Stimulated activated effector memory CD8-positive, alpha-beta T cell treated with anti-CD3 and anti-CD28 coated beads, Interleukin-12 subunit alpha, Interleukin-12 subunit beta, amount 100 ng/mL, for 72 hours (primary cell): ENCODE measurements at regions not wholly inside any gene's neighbourhood (a gene's known extent, or its start where the extent isn't known, plus 50 kb on each side); places are given as distances from the start of the nearest gene placed in this dataset.

ENCODE experiments used
- ATAC-seq: fragments of 150-1000 bp; cut with Tn5 transposase; 2 replicates; pipeline ENCODE4 v1.10.0; 2021
- DNase-seq, 2 donors: peaks; one replicate each; pipeline ENCODE4 v3.0.0; 2021 to 2022; ENCODE audit warnings: low spot score in 2 of 2
- H3K27ac Mint-ChIP-seq: one replicate; pipeline ENCODE4 v1.8.0; 2022; ENCODE audit warnings: mild to moderate bottlenecking, mixed read lengths
- H3K36me3 Mint-ChIP-seq: one replicate; pipeline ENCODE4 v1.8.0; 2022; ENCODE audit warnings: mild to moderate bottlenecking, mixed read lengths
- H3K4me1 Mint-ChIP-seq: one replicate; pipeline ENCODE4 v1.8.0; 2022; ENCODE audit warnings: mixed read lengths
- H3K4me3 Mint-ChIP-seq: one replicate; pipeline ENCODE4 v1.8.0; 2022; ENCODE audit warnings: mild to moderate bottlenecking, mixed read lengths
- H3K9me3 Mint-ChIP-seq: one replicate; pipeline ENCODE4 v1.8.0; 2022; ENCODE audit warnings: mixed read lengths

GRCh38 chr2:234324116-234324515 lies 172.8 kb downstream of the ARL4C start:
- DNase-seq: no peak
- peak overlapping the region; percentile 7 for H3K4me3 Mint-ChIP-seq
- no peaks in the 10 kb centered on the region for H3K9me3 Mint-ChIP-seq
- peak overlapping the region; percentile 81 for H3K27ac Mint-ChIP-seq
- ATAC-seq: no peak
- peaks cover 33% of the 10 kb centered on the region for H3K4me1 Mint-ChIP-seq
- no peaks in the 10 kb centered on the region for H3K36me3 Mint-ChIP-seq

GRCh38 chr2:234322766-234323465 lies 174.0 kb downstream of the ARL4C start:
- ATAC-seq: no peak
- DNase-seq: no peak
- H3K27ac Mint-ChIP-seq: peak overlapping the region; percentile 74
- H3K4me3 Mint-ChIP-seq: no peak overlapping the region
- H3K9me3 Mint-ChIP-seq: no peaks in the 10 kb centered on the region
- H3K36me3 Mint-ChIP-seq: no peaks in the 10 kb centered on the region
- H3K4me1 Mint-ChIP-seq: peaks cover 33% of the 10 kb centered on the region

- Mint-ChIP-seq H3K4me1 (peaks cover 30% of the 10 kb centered on the region), H3K36me3 (no peaks in the 10 kb centered on the region), H3K9me3 (no peaks in the 10 kb centered on the region), H3K27ac (no peak overlapping the region), H3K4me3 (no peak overlapping the region)
- ATAC-seq (no peak), DNase-seq (no peak)
Measured at GRCh38 chr2:234320066-234320465, 176.8 kb downstream of the ARL4C start.

DNA sequence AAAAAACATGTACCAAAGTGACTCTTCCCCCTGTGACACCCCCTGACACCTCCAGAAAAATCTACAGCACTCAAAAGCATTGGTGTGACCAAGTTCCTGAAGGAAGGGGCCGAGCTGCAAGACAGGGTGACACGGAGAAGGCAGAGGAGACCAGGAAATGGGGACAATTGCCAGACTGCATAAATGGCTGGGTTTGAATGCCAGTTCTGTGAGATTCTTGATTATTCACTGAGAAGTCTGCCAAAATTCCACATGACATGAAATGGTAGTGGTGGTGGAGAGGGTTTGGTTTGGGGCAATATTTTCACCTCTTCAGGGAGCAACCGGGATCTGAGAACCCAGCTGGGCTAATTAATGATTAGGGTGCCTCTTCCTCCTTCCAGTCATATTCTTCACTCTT lies 178.5 kb downstream of the ARL4C start:
- no peaks in the 10 kb centered on the region for H3K36me3 Mint-ChIP-seq
- H3K4me3 Mint-ChIP-seq: no peak overlapping the region
- no peak for ATAC-seq

DNA sequence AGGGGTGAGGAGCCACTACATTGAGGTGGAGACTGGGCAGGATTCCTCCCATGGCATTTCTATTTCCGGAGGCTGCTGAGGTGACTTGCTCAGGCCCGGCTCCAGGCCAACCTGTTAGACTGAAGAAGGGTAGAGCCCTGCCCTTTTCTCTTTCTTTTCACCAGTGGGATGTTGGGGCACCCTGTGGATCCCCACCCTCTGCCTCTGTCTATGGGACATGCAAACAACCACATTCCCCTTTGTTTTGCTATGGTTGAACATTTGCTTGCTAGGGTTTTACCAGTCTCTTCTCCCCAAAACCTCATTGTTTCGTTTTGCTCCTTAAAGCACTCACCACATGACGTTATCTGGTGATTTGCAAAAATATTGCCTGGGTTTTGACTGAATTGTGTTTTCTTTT lies 183.3 kb downstream of the ARL4C start:
- Mint-ChIP-seq H3K36me3 (peaks cover 5% of the 10 kb centered on the region), H3K4me1 (peaks cover 37% of the 10 kb centered on the region), H3K9me3 (no peaks in the 10 kb centered on the region), H3K4me3 (no peak overlapping the region), H3K27ac (peak overlapping the region; percentile 0)
- no peak for DNase-seq
- no peak for ATAC-seq

More for the DNA sequence above, 178.5 kb downstream of the ARL4C start:
- peaks cover 29% of the 10 kb centered on the region for H3K4me1 Mint-ChIP-seq
- no peak for DNase-seq
- no peak overlapping the region for H3K27ac Mint-ChIP-seq
- no peaks in the 10 kb centered on the region for H3K9me3 Mint-ChIP-seq

DNA sequence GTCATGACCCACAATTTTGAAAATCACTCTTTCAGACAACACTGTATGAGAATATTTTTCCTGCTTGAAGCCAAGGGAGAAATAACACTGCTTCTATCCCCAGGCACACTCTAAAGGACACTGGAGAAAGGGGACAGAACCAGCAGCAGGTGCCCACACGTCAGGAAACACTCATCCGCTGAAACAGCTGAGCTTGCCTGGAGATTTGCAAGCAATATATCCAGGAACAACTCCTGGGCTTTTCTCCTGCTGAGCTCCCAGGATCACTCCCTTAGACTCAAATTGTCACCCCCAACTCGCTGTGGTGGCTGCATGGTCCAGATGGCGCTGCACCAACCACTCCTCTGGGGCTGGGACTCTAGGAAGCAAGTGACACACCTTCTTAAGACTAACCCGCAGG lies 186.7 kb downstream of the ARL4C start:
- no peak overlapping the region for H3K27ac Mint-ChIP-seq
- no peak for ATAC-seq
- H3K9me3 Mint-ChIP-seq: no peaks in the 10 kb centered on the region
- H3K4me3 Mint-ChIP-seq: no peak overlapping the region
- H3K4me1 Mint-ChIP-seq: peaks cover 55% of the 10 kb centered on the region
- H3K36me3 Mint-ChIP-seq: peaks cover 5% of the 10 kb centered on the region
- no peak for DNase-seq

GRCh38 chr2:234309431-234309830 lies 187.4 kb downstream of the ARL4C start:
- ATAC-seq (no peak), DNase-seq (no peak)
- H3K4me1 Mint-ChIP-seq: peaks cover 57% of the 10 kb centered on the region
- peak overlapping the region; percentile 83 for H3K27ac Mint-ChIP-seq
- H3K4me3 Mint-ChIP-seq: peak overlapping the region; percentile 35
- H3K36me3 Mint-ChIP-seq: peaks cover 5% of the 10 kb centered on the region
- no peaks in the 10 kb centered on the region for H3K9me3 Mint-ChIP-seq

DNA sequence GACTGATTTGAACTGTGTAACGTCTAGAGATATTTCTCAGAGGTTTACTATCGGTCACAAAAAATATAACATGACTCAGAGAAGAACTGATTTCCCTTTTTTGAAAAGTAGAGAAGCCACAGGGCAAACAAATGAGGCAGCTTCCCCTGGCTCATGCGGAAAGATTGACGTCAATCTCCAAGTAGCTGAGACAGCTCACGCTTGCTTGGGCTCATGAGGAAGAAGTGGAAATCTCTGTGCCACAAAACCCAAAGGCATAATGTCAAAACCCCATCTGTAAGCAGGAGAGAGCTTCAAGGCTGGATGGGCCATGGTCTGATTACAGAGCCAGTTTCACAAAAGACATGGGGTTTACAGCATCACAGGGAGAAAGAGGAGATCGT lies 188.1 kb downstream of the ARL4C start:
- peaks cover 54% of the 10 kb centered on the region for H3K4me1 Mint-ChIP-seq
- H3K27ac Mint-ChIP-seq: peak overlapping the region; percentile 83
- H3K36me3 Mint-ChIP-seq: peaks cover 5% of the 10 kb centered on the region
- DNase-seq (peak; percentile 22 to 68), ATAC-seq (peak; percentile 98)
- peak overlapping the region; percentile 35 for H3K4me3 Mint-ChIP-seq
- no peaks in the 10 kb centered on the region for H3K9me3 Mint-ChIP-seq

- peak overlapping the region; percentile 83 for H3K27ac Mint-ChIP-seq
Measured at GRCh38 chr2:234308073-234308812, 188.6 kb downstream of the ARL4C start.

GRCh38 chr2:234307322-234307961 lies 189.4 kb downstream of the ARL4C start:
- peak overlapping the region; percentile 61 for H3K27ac Mint-ChIP-seq
- peaks cover 51% of the 10 kb centered on the region for H3K4me1 Mint-ChIP-seq
- no peak overlapping the region for H3K4me3 Mint-ChIP-seq
- no peaks in the 10 kb centered on the region for H3K9me3 Mint-ChIP-seq
- no peak for ATAC-seq
- no peak for DNase-seq
- H3K36me3 Mint-ChIP-seq: peaks cover 5% of the 10 kb centered on the region

More at GRCh38 chr2:234308073-234308812, 188.6 kb downstream of the ARL4C start:
- H3K4me3 Mint-ChIP-seq: peak overlapping the region; percentile 35
- peaks cover 48% of the 10 kb centered on the region for H3K4me1 Mint-ChIP-seq
- ATAC-seq (no peak), DNase-seq (no peak)
- no peaks in the 10 kb centered on the region for H3K9me3 Mint-ChIP-seq
- peaks cover 5% of the 10 kb centered on the region for H3K36me3 Mint-ChIP-seq

DNA sequence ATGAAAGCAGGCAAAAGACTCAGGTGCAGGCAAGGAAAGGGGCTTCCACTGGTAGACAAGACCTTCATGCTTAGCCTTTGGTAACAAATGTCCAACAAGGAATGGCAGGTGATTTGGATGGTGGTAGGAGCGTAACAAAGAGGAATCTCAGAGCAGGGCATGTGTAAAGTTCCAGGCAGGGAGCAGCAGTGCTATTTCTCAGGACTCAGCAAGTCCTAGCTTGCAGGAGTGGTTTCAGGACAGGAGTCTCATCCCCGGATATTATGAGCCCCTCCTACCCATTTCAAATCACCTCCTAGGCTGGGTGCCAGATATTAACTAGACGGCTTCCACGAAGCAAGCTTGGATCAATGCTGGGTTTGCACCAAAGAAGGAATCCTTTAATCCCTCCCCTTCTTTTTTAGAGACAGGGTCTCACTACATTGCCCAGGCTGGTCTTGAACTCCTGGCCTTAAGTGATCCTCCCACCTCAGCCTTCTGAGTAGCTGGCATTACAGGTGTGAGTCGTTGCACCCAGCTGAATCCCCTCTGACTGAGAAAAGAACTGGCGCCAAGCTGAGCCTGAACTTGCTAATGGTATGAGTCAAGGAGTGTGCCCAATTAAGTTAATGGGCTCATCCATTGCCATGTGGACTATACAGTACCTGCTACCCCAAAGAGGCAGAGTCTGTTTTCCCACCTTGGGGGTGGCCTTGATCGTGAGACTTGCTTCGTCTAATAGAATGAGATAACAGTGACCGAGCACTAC lies 190.3 kb downstream of the ARL4C start:
- Mint-ChIP-seq H3K4me3 (no peak overlapping the region), H3K27ac (peak overlapping the region; percentile 15), H3K4me1 (peaks cover 52% of the 10 kb centered on the region), H3K36me3 (peaks cover 5% of the 10 kb centered on the region), H3K9me3 (no peaks in the 10 kb centered on the region)
- DNase-seq (no peak), ATAC-seq (no peak)

DNA sequence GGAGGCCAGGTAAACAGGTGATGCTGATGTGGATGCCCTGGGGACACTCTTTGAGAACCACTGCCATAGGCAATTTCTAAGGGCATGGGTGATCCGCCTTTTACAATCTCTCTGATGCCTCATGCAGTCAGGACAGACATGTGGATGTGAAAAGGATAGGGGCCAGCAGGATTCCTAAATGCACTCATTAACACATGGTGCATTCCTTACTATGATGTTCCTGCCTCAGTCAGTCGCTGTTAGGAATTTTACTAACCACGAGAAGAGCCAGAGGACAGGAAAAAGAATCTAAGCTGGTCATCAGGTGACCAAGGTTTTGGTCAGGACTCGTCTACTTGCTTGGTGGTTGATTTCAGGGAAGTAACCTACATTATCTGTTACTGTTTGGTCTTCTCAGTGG lies 191.0 kb downstream of the ARL4C start:
- ATAC-seq (no peak), DNase-seq (no peak)
- Mint-ChIP-seq H3K4me3 (no peak overlapping the region), H3K4me1 (peaks cover 56% of the 10 kb centered on the region), H3K36me3 (peaks cover 5% of the 10 kb centered on the region), H3K27ac (peak overlapping the region; percentile 15), H3K9me3 (no peaks in the 10 kb centered on the region)

GRCh38 chr2:234304950-234305349 lies 191.9 kb downstream of the ARL4C start:
- no peak overlapping the region for H3K4me3 Mint-ChIP-seq
- H3K36me3 Mint-ChIP-seq: peaks cover 5% of the 10 kb centered on the region
- H3K4me1 Mint-ChIP-seq: peaks cover 61% of the 10 kb centered on the region
- no peak overlapping the region for H3K27ac Mint-ChIP-seq
- H3K9me3 Mint-ChIP-seq: no peaks in the 10 kb centered on the region
- no peak for ATAC-seq
- no peak for DNase-seq

DNA sequence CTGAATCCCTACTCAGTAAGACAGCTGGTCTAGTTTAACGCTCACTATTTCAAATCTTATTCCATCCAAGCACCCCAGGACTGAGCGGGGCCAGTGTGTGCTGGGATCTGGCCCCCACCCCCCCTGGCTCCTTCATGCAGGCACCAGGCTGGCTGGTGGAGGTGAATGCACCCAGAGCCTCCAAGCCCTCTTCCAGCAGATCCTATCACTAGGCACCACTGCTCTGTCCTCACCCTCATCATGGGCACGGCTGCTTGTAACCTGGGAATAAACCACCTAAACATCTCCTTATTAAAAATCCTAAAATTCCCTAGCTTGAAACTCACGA lies 194.3 kb downstream of the ARL4C start:
- no peaks in the 10 kb centered on the region for H3K9me3 Mint-ChIP-seq
- H3K4me3 Mint-ChIP-seq: no peak overlapping the region
- H3K36me3 Mint-ChIP-seq: no peaks in the 10 kb centered on the region
- ATAC-seq: no peak
- peaks cover 56% of the 10 kb centered on the region for H3K4me1 Mint-ChIP-seq
- no peak for DNase-seq
- H3K27ac Mint-ChIP-seq: peak overlapping the region; percentile 58
